ENCODE measurements at regions not wholly inside any gene's neighbourhood (a gene's known extent, or its start where the extent isn't known, plus 50 kb on each side); places are given as distances from the start of the nearest gene placed in this dataset.

DNA sequence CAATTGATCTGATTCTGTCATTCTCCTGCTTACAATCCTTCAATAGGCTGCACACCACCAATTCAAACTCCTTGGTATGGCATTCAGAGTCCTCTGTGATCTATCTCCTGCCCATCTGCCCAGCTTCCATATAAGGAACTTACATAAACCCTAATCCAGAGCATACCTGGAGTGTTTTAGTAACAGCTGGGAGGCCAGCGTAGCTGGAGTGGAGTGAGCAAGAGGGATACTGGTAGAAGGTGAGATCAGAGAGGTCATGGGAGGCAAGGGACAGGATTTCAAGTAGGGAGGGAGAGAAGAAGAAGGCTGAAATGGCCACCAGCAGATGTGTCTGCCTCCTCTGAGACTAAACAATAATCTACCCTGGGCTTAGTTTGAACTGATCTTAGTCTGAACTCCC, 288.5 kb downstream of the MEF2C start:
- no peak for DNase-seq
- TF ChIP-seq, protein P1, sequence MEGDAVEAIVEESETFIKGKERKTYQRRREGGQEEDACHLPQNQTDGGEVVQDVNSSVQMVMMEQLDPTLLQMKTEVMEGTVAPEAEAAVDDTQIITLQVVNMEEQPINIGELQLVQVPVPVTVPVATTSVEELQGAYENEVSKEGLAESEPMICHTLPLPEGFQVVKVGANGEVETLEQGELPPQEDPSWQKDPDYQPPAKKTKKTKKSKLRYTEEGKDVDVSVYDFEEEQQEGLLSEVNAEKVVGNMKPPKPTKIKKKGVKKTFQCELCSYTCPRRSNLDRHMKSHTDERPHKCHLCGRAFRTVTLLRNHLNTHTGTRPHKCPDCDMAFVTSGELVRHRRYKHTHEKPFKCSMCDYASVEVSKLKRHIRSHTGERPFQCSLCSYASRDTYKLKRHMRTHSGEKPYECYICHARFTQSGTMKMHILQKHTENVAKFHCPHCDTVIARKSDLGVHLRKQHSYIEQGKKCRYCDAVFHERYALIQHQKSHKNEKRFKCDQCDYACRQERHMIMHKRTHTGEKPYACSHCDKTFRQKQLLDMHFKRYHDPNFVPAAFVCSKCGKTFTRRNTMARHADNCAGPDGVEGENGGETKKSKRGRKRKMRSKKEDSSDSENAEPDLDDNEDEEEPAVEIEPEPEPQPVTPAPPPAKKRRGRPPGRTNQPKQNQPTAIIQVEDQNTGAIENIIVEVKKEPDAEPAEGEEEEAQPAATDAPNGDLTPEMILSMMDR (IDR thresholded peaks at IDR 0.05) = no peak
- Histone ChIP-seq H3K27ac (no peak overlapping the region), H3K36me3 (no peaks in the 10 kb centered on the region), H3K9me3 (peaks cover 0 to 7% (median 0%) of the 10 kb centered on the region in 3 donors), H3K27me3 (no peaks in the 10 kb centered on the region), H3K4me1 (no peaks in the 10 kb centered on the region), H3K4me3 (no peak overlapping the region)
- intact Hi-C loops (cut with DNase I; ENCODE audit: low total_unique reads) = no loop called here

DNA sequence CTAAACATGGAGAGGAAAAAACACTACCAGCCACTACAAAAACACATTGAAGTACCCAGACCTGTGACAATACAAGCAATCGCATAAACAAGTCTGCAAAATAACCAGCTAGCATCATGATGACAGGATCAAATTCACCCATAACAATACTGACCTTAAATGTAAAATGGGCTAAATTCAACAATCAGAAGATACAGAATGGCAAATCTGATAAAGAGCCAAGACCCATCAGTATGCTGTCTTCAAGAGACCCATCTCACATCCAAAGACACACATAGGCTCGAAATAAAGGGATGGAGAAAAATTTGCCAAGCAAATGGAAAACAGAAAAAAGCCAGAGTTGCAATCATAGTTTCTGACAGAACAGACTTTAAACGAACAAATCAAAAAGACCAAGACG, 294.4 kb downstream of the MEF2C start:
- Histone ChIP-seq H3K27ac (no peak overlapping the region), H3K4me3 (no peak overlapping the region), H3K36me3 (no peaks in the 10 kb centered on the region), H3K4me1 (no peaks in the 10 kb centered on the region), H3K9me3 (peaks cover 0 to 12% (median 0%) of the 10 kb centered on the region in 3 donors), H3K27me3 (no peaks in the 10 kb centered on the region)
- TF ChIP-seq, protein P1 (IDR thresholded peaks at IDR 0.05) = no peak
- no peak for DNase-seq
- intact Hi-C loops (cut with DNase I; ENCODE audit: low total_unique reads) = no loop called here

DNA sequence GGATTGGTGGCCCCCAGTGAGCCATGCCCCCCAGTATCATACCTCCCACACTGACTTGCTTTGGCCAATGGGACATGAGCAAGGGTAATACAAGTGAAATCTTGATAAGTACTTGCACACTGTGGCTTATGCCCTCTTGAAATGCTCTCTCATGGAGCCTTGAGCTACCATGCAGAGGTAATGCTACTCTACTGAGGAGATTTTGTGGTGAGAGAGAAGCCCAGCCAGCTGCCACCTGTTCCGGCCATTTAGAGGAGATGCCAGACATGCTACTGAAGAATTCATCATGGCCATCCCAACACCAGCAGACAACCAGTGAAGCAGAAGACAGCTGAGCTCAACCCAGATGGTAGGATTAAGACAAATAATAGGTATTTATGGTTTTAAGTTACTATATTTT, 299.5 kb downstream of the MEF2C start:
- DNase-seq = no peak
- no peaks in the 10 kb centered on the region for H3K27me3 ChIP-seq
- TF ChIP-seq, protein P1 (IDR thresholded peaks at IDR 0.05) = no peak

DNA sequence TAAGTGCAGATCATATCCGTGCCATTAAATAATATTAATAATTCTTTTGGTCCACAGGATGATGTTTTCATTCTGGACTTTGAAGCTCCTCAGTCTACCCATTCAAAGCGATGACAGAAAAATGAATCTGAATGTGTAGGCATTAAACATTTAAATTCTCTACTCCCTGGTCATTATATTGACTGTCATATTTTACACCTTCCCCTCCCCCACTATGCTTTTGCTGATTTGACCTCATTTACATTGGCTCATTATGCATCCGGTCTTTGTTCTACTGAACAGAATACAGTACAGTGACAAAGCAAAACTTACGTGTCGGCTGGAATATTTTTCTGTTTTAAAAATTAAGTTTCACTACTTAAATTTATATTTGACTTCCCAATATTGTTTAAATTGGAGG, 289.7 kb upstream of the TMEM161B start:
- intact Hi-C loops (cut with DNase I; ENCODE audit: low total_unique reads) = no loop called here
- no peaks in the 10 kb centered on the region for H3K4me1 ChIP-seq
- DNase-seq = no peak
- H3K27ac ChIP-seq = no peak overlapping the region
- TF ChIP-seq, protein P1 (IDR thresholded peaks at IDR 0.05) = no peak
- no peaks in the 10 kb centered on the region for H3K36me3 ChIP-seq
- no peak overlapping the region for H3K4me3 ChIP-seq
- no peaks in the 10 kb centered on the region for H3K9me3 ChIP-seq
- H3K27me3 ChIP-seq = no peaks in the 10 kb centered on the region

More for the DNA sequence above, 299.5 kb downstream of the MEF2C start:
- Histone ChIP-seq H3K27ac (no peak overlapping the region), H3K9me3 (no peaks in the 10 kb centered on the region), H3K4me3 (no peak overlapping the region), H3K4me1 (no peaks in the 10 kb centered on the region), H3K36me3 (no peaks in the 10 kb centered on the region)
- intact Hi-C loops (cut with DNase I; ENCODE audit: low total_unique reads) = no loop called here

DNA sequence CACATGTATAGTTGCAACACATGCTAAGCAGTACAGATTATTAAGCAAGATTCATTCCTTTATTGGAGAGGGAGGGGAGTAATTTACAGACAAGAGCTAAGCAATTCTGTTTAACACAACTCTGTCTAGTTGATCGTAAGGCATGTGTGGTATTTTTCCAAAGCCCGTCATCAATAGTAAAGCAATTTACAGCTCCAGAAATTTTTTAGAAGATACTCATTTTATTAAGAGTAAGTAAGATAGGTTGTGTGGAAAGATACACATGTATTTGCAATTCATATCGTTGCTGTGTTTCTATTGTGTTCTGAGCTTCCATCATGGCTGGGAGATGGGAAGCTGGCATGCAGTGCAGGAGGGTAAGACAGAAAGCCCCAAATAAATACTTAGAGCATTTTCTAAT, 289.2 kb upstream of the TMEM161B start:
- intact Hi-C loops (cut with DNase I; ENCODE audit: low total_unique reads) = no loop called here
- no peak for DNase-seq
- H3K36me3 ChIP-seq = no peaks in the 10 kb centered on the region
- no peaks in the 10 kb centered on the region for H3K4me1 ChIP-seq
- no peaks in the 10 kb centered on the region for H3K9me3 ChIP-seq
- TF ChIP-seq, protein P1 (IDR thresholded peaks at IDR 0.05) = no peak
- no peak overlapping the region for H3K27ac ChIP-seq
- H3K4me3 ChIP-seq = no peak overlapping the region
- no peaks in the 10 kb centered on the region for H3K27me3 ChIP-seq

DNA sequence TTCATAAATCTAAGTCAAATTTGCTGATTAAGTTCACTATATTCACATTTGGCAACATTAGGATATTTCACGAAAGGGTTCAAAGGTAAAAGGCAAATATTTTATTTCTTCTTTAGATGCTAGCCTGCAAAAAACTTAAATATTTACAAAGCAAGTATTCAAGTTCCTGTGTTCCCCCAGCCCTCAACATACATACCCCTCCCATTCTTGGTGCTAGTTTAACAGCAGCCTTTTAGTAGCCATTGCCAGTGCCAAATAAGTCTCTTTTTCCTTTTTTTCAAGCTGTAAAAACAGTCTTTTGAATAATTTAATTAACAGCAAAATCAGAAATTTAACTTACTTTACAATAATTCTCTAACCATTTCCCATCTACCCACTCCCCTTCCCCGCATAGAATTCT, 288.5 kb upstream of the TMEM161B start:
- no peak for DNase-seq
- no peaks in the 10 kb centered on the region for H3K36me3 ChIP-seq
- no peak overlapping the region for H3K4me3 ChIP-seq
- TF ChIP-seq, protein P1 (IDR thresholded peaks at IDR 0.05) = no peak
- H3K27ac ChIP-seq = no peak overlapping the region
- intact Hi-C loops (cut with DNase I; ENCODE audit: low total_unique reads) = no loop called here
- H3K9me3 ChIP-seq = no peaks in the 10 kb centered on the region
- H3K27me3 ChIP-seq = no peaks in the 10 kb centered on the region
- H3K4me1 ChIP-seq = no peaks in the 10 kb centered on the region
